Common myeloid progenitor, CD34-positive (primary cell): ENCODE measurements at regions not wholly inside any gene's neighbourhood (a gene's known extent, or its start where the extent isn't known, plus 50 kb on each side); places are given as distances from the start of the nearest gene placed in this dataset.

ENCODE experiments used
- CTCF ChIA-PET: fragments of 350-600 bp; sonication (Branson Sonifier 250); formaldehyde crosslinking; loops from one replicate; lab custom pipeline; 2021; ENCODE audit warnings: antibody characterized with exemption; lab: Charles Lee
- POLR2A ChIA-PET: fragments of 350-600 bp; sonication (Branson Sonifier 250); formaldehyde crosslinking; loops from one replicate; lab custom pipeline; 2021; ENCODE audit warnings: antibody characterized with exemption; lab: Charles Lee
- DNase-seq, 3 donors: peaks; one replicate each; pipeline versions ENCODE4 v3.0.0 to v3.0.0-alpha.2; 2013
- H3K27ac ChIP-seq, 2 experiments: 1 replicate in 1 of 2; 2 replicates in 1 of 2; pipeline ENCODE4 v1.7.0; 2013; ENCODE audit warnings: inconsistent platforms in 2 of 2, low read length in 2 of 2, mild to moderate bottlenecking in 2 of 2, low read depth in 1 of 2, moderate library complexity in 1 of 2; ENCODE audit not compliant: severe bottlenecking in 2 of 2, insufficient read depth in 1 of 2, poor library complexity in 1 of 2
- H3K27me3 ChIP-seq, 5 experiments: replicated peaks in 2 of 5; 1 replicate in 3 of 5; 2 replicates in 2 of 5; pipeline versions ENCODE4 v1.6.1 to v1.7.0; 2013; ENCODE audit warnings: low read length in 4 of 5, mild to moderate bottlenecking in 2 of 5, moderate library complexity in 2 of 5, inconsistent platforms in 1 of 5; ENCODE audit not compliant: insufficient read depth in 5 of 5, control insufficient read depth in 4 of 5
- H3K36me3 ChIP-seq, 4 experiments: 1 replicate in 2 of 4; 2 replicates in 2 of 4; pipeline versions ENCODE4 v1.6.1 to v1.7.0; 2013; ENCODE audit warnings: low read length in 3 of 4, control low read depth in 1 of 4, mild to moderate bottlenecking in 1 of 4; ENCODE audit not compliant: control insufficient read depth in 4 of 4, insufficient read depth in 4 of 4
- H3K4me1 ChIP-seq, 4 experiments: 1 replicate in 3 of 4; 2 replicates in 1 of 4; pipeline versions ENCODE4 v1.6.1 to v1.7.1; 2013; ENCODE audit warnings: low read length in 3 of 4, mild to moderate bottlenecking in 3 of 4, control low read depth in 1 of 4, inconsistent platforms in 1 of 4, moderate library complexity in 1 of 4; ENCODE audit not compliant: control insufficient read depth in 4 of 4, insufficient read depth in 4 of 4; ENCODE audit errors: control extremely low read depth in 1 of 4
- H3K4me3 ChIP-seq, 7 experiments: 1 replicate in 4 of 7; 2 replicates in 3 of 7; pipeline versions ENCODE4 v1.5.1 to v1.7.0; 2013; ENCODE audit warnings: mild to moderate bottlenecking in 7 of 7, low read length in 6 of 7, moderate library complexity in 6 of 7, inconsistent platforms in 2 of 7, low read depth in 2 of 7, control low read depth in 1 of 7; ENCODE audit not compliant: insufficient read depth in 4 of 7, control insufficient read depth in 1 of 7; ENCODE audit errors: extremely low read depth in 1 of 7
- H3K9me3 ChIP-seq, 5 experiments: 1 replicate in 4 of 5; 2 replicates in 1 of 5; pipeline versions ENCODE4 v1.6.1 to v1.7.1; 2013; ENCODE audit warnings: low read length in 4 of 5, mild to moderate bottlenecking in 2 of 5, inconsistent platforms in 1 of 5, low read depth in 1 of 5, moderate library complexity in 1 of 5; ENCODE audit not compliant: control insufficient read depth in 4 of 5, insufficient read depth in 2 of 5; ENCODE audit errors: control extremely low read depth in 1 of 5
- WGBS: methylation state at CpG from one replicate; pipeline ENCODE4 v1.1.5; 2013; ENCODE audit not compliant: insufficient coverage; 5-methylcytosine and 5-hydroxymethylcytosine counted together

DNA sequence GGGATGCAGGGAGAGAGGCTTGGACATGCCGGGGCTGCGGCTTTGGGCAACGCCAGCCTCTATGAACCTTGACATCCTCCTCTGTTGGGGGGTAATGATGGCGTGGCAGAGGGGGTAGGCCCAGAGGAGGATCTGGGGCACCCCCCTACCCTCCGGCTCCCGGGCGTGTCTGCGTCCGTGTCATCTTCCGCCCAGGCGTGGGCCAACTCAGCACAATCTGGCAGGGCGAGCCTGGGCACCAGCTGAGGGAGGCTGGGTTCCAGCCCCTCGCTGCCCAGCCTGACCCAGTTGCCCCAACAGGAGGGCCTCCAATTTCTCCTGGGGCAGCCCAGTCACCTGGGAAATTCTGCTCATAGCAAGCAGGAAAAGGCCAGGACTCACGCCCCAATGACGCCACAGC is 62.9 kb upstream of the IL17B start:
- WGBS: 96% methylated on average over 12 of the region's 15 CpGs
- ChIA-PET CTCF (interaction anchor here (0.7 to 3.3 kb wide), 29 partner anchors 9 to 177 kb away, joined by 3 to 27 read pairs (median 4); no protein-coding TSS in a partner anchor), POLR2A (no interaction called here)
- peaks cover 0 to 27% (median 15%) of the 10 kb centered on the region in 4 experiments for H3K4me1 ChIP-seq
- peaks cover 0 to 3% (median 0%) of the 10 kb centered on the region in 5 experiments for H3K9me3 ChIP-seq
- no peak for DNase-seq
- H3K27me3 ChIP-seq: no peaks in the 10 kb centered on the region
- no peaks in the 10 kb centered on the region for H3K36me3 ChIP-seq
- no peak overlapping the region for H3K4me3 ChIP-seq
- H3K27ac ChIP-seq: no peak overlapping the region

DNA sequence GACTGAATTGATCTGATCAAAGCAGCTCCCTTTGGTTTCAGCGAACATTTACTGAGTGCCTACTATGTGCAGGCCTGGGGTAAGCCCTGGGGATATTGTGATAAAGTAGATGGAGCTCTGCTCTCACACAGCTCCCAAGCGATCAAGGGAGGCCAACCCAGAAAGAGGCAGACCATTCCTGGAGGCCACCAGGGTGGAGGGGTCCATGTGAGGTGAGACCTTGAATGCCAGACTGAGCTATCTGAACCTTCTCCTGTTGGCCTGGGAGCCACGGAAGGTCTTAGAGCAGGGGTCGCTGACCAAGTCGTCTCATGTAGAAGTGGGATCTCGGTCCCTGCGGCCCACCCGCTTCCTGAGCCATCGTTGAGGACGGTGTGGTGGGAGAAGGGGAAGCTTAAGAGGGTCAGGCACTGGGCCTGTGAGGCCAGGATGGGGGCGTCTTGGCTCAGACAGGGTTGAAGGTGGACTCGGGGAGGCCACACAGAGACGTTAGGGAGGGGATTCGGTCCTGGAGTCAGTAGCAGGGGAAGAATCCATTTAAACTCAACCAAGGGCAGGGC is 62.2 kb upstream of the IL17B start:
- Histone ChIP-seq H3K36me3 (no peaks in the 10 kb centered on the region), H3K4me3 (no peak overlapping the region), H3K27me3 (no peaks in the 10 kb centered on the region), H3K9me3 (peaks cover 0 to 3% (median 0%) of the 10 kb centered on the region in 5 experiments), H3K27ac (no peak overlapping the region), H3K4me1 (peaks cover 0 to 27% (median 15%) of the 10 kb centered on the region in 4 experiments)
- ChIA-PET CTCF (interaction anchor here (0.7 to 3.4 kb wide), 32 partner anchors 8 to 178 kb away, joined by 3 to 27 read pairs (median 4); partner anchors contain the start of gene CSNK1A1), POLR2A (no interaction called here)
- no peak for DNase-seq
- 92% methylated on average over 12 of the region's 14 CpGs for WGBS

DNA sequence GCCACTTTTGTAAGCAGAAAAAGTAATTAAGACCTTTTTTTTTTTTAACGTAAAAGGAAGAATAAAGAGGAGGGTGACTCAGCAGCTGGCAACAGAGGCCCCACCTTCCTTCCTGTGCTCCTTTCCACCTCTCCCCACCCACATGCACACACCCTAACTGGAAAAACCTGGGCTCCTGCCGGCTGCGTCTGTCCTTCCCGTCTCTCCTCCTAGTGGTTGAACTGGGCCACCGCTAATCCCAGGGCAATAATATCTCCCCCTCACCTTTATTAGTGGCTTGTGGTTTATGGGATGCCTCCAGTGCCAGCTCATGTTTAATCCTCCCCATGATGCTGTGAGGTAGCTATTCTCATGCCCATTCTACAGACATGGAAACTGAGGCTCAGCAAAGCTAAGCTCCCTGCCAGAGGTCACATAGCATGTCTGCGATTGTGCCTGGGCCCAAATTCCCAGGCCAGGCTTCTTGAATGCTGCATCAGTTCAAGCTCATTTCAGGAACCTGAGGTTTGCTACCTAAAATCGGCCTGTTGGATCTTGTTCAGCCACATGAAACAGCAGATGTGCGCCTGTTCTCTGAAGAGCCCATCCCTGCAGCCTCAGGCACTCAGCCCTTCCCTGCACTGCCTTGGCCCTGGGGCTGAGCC is 60.9 kb upstream of the IL17B start:
- peaks cover 0 to 3% (median 0%) of the 10 kb centered on the region in 5 experiments for H3K9me3 ChIP-seq
- CTCF ChIA-PET: interaction anchor here (0.7 to 3.4 kb wide), 25 partner anchors 9 to 182 kb away, joined by 3 to 17 read pairs (median 4); no protein-coding TSS in a partner anchor
- POLR2A ChIA-PET: interaction anchor here (0.6 to 0.9 kb wide), 2 partner anchors 11 to 14 kb away, joined by 3 to 5 read pairs; no protein-coding TSS in a partner anchor
- no peaks in the 10 kb centered on the region for H3K27me3 ChIP-seq
- no peaks in the 10 kb centered on the region for H3K36me3 ChIP-seq
- no peak overlapping the region for H3K27ac ChIP-seq
- WGBS: 62% methylated on average over 3 of the region's 8 CpGs
- H3K4me3 ChIP-seq: peak overlapping the region in 3 of 7 experiments; percentile 11 to 38 (median 29)
- peak; percentile 62 to 86 (median 83) for DNase-seq
- H3K4me1 ChIP-seq: peaks cover 0 to 22% (median 12%) of the 10 kb centered on the region in 4 experiments

DNA sequence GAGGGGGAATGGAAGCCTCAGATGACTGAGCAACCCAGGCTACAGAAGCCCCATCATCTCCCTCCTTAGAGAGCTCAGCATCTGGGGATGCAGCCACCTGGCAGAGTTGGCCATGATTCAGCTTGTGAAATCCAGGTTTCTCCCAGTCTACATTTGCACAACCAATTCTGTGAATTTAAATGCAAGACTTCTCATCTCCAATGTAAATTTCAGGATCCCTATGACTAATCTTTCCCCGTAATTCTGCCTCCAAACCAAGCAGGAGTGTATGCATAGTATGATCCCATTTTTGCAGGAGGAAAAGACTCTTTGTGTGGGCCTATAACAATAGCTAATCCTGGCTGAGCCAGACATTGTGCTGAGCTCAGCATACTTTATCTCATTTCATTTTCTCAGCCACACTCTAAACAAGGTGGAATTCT is 59.6 kb upstream of the IL17B start:
- H3K4me1 ChIP-seq: peaks cover 0 to 22% (median 12%) of the 10 kb centered on the region in 4 experiments
- H3K36me3 ChIP-seq: no peaks in the 10 kb centered on the region
- H3K4me3 ChIP-seq: no peak overlapping the region
- WGBS: no CpG with 5 or more reads among the region's 1 CpG
- H3K27ac ChIP-seq: no peak overlapping the region
- no peaks in the 10 kb centered on the region for H3K9me3 ChIP-seq
- ChIA-PET CTCF (interaction anchor here (0.8 to 3.4 kb wide), 17 partner anchors 10 to 166 kb away, joined by 3 to 16 read pairs (median 5); partner anchors contain the start of gene ARHGEF37), POLR2A (interaction anchor here (0.6 kb wide), 1 partner anchor 88 kb away, joined by 3 read pairs; no protein-coding TSS in a partner anchor)
- no peak for DNase-seq
- H3K27me3 ChIP-seq: no peaks in the 10 kb centered on the region

DNA sequence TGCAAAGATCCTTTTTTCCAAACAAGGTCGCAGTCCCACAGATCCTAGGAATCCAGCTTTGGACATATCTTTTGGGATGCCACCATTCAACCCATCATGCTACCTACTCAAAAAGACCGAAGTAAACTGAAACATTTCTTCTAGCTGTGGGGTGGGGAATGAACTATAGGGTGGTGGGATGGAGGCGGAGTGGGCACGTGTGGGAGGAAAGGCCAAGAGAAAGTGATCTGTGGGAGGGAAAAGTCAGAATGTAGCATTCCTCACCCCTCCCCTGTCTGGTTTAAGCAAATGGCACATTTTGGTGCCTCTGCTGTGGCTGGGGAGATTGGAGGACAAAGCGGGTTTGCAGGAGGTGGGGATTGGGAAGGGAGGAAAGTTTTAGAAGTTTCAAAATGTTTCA is 59.2 kb upstream of the IL17B start:
- Histone ChIP-seq H3K27me3 (no peaks in the 10 kb centered on the region), H3K9me3 (no peaks in the 10 kb centered on the region), H3K4me3 (no peak overlapping the region), H3K36me3 (no peaks in the 10 kb centered on the region), H3K4me1 (peaks cover 0 to 22% (median 14%) of the 10 kb centered on the region in 4 experiments), H3K27ac (no peak overlapping the region)
- ChIA-PET POLR2A (no interaction called here), CTCF (interaction anchor here (0.8 to 3.4 kb wide), 9 partner anchors 10 to 143 kb away, joined by 3 to 16 read pairs (median 6); partner anchors contain the start of gene ARHGEF37)
- 100% methylated on average over 1 of the region's 5 CpGs for WGBS
- no peak for DNase-seq

DNA sequence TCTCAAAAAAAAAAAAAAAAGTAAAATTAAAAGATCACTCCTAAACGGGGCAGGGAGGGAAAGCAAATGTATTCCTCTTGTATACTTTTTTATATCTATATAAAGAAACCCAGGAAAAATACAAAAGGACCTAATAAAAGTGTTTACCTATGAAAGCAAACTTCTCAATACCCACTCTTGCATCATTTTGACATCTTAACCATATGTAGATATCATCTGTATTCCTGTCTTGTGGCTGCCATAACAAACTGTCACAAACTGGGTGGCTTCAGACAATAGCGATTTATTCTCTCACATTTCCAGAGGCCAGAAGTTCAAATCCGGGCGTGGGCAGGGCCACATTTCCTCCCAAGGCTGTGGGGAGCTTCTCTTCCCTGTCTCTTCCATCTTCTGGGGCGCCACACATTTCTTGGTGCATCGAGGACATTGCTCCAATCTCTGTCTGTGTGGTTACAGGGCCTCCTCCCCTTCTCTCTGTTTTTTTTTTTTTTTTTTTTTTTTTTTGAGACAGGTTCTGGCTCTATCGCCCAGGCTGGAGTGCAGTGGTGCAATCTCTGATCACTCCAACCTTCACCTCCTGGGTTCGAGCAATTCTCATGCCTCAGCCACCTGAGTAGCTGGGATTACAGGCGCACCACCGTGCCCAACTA is 58.4 kb upstream of the IL17B start:
- no peaks in the 10 kb centered on the region for H3K36me3 ChIP-seq
- ChIA-PET CTCF (interaction anchor here (1.1 to 10.6 kb wide), 4 partner anchors 15 to 125 kb away, joined by 3 to 124 read pairs (median 8); partner anchors contain the start of gene CSNK1A1), POLR2A (no interaction called here)
- no peak overlapping the region for H3K27ac ChIP-seq
- no peaks in the 10 kb centered on the region for H3K27me3 ChIP-seq
- DNase-seq: peak in 2 of 3 donors; percentile 37 to 61
- H3K9me3 ChIP-seq: no peaks in the 10 kb centered on the region
- 69% methylated on average over 7 of the region's 10 CpGs for WGBS
- H3K4me1 ChIP-seq: peaks cover 0 to 26% (median 18%) of the 10 kb centered on the region in 4 experiments
- H3K4me3 ChIP-seq: no peak overlapping the region
